Panc1 (cell line): ENCODE measurements at regions not wholly inside any gene's neighbourhood (a gene's known extent, or its start where the extent isn't known, plus 50 kb on each side); places are given as distances from the start of the nearest gene placed in this dataset.
"Not testable (repeated sequence)": the region's sequence is repeated elsewhere in the genome, so short reads cannot be mapped to it uniquely, and the experiment has no call there.

Source experiments
- POLR2AphosphoS5 ChIP-seq: IDR thresholded peaks from 2 replicates; pipeline ENCODE4 v1.6.1; 2012; ENCODE audit warnings: mild to moderate bottlenecking, low read depth, low read length, moderate library complexity
- SIN3A ChIP-seq: IDR thresholded peaks from 2 replicates; pipeline ENCODE4 v1.6.1; 2012; ENCODE audit warnings: low read depth, mild to moderate bottlenecking, low read length, moderate library complexity, borderline replicate concordance; ENCODE audit not compliant: insufficient read depth
- TF ChIP-seq, protein P1 (sequence below): fragments of 450-650 bp; IDR thresholded peaks from 2 replicates; pipeline ENCODE4 v1.5.1; 2017; ENCODE audit warnings: mild to moderate bottlenecking
- TF ChIP-seq, protein P2 (sequence below), 2 experiments: IDR thresholded peaks; 2 replicates each; pipeline ENCODE4 v1.6.1; 2011 to 2012; ENCODE audit warnings: low read depth in 2 of 2, control low read depth in 1 of 2, low read length in 1 of 2, mild to moderate bottlenecking in 1 of 2, moderate library complexity in 1 of 2; ENCODE audit not compliant: insufficient read depth in 1 of 2

DNA sequence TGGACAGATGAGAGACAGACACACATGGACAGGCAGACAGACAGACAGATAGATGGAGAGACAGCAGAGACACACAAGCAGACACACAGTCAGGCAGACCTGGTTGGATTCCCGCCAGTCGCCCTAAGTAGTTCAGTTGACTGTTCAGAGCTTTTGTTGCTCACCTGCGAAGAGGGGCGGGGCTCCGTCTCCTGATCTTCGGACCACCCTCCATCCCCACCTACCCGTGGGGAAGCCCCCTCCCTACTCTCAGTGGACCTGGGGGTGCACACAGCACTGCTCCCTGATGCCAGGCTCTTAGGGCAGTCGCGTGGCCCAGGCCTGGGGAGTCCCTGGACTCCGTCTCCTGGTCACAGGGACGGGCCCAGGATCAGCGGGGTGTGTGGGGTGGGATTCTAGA, 341.0 kb downstream of the ADGRD1 start:
- TF ChIP-seq, protein P1, sequence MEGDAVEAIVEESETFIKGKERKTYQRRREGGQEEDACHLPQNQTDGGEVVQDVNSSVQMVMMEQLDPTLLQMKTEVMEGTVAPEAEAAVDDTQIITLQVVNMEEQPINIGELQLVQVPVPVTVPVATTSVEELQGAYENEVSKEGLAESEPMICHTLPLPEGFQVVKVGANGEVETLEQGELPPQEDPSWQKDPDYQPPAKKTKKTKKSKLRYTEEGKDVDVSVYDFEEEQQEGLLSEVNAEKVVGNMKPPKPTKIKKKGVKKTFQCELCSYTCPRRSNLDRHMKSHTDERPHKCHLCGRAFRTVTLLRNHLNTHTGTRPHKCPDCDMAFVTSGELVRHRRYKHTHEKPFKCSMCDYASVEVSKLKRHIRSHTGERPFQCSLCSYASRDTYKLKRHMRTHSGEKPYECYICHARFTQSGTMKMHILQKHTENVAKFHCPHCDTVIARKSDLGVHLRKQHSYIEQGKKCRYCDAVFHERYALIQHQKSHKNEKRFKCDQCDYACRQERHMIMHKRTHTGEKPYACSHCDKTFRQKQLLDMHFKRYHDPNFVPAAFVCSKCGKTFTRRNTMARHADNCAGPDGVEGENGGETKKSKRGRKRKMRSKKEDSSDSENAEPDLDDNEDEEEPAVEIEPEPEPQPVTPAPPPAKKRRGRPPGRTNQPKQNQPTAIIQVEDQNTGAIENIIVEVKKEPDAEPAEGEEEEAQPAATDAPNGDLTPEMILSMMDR, result not testable (repeated sequence)
- not testable (repeated sequence) for TF ChIP-seq POLR2AphosphoS5, SIN3A
- TF ChIP-seq, protein P2, sequence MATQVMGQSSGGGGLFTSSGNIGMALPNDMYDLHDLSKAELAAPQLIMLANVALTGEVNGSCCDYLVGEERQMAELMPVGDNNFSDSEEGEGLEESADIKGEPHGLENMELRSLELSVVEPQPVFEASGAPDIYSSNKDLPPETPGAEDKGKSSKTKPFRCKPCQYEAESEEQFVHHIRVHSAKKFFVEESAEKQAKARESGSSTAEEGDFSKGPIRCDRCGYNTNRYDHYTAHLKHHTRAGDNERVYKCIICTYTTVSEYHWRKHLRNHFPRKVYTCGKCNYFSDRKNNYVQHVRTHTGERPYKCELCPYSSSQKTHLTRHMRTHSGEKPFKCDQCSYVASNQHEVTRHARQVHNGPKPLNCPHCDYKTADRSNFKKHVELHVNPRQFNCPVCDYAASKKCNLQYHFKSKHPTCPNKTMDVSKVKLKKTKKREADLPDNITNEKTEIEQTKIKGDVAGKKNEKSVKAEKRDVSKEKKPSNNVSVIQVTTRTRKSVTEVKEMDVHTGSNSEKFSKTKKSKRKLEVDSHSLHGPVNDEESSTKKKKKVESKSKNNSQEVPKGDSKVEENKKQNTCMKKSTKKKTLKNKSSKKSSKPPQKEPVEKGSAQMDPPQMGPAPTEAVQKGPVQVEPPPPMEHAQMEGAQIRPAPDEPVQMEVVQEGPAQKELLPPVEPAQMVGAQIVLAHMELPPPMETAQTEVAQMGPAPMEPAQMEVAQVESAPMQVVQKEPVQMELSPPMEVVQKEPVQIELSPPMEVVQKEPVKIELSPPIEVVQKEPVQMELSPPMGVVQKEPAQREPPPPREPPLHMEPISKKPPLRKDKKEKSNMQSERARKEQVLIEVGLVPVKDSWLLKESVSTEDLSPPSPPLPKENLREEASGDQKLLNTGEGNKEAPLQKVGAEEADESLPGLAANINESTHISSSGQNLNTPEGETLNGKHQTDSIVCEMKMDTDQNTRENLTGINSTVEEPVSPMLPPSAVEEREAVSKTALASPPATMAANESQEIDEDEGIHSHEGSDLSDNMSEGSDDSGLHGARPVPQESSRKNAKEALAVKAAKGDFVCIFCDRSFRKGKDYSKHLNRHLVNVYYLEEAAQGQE (IDR thresholded peaks at IDR 0.05; ENCODE audit: insufficient read depth in 1 of 2, low read depth in 2 of 2, low read length in 1 of 2), result not testable (repeated sequence)
